ENCODE measurements at regions not wholly inside any gene's neighbourhood (a gene's known extent, or its start where the extent isn't known, plus 50 kb on each side); places are given as distances from the start of the nearest gene placed in this dataset.

- no peak for TF ChIP-seq POLR2AphosphoS5 (IDR thresholded peaks at IDR 0.05; ENCODE audit: low read depth, low read length)
- no peak for TF ChIP-seq POLR2A (IDR thresholded peaks at IDR 0.05; ENCODE audit: low read depth, low read length)
- TF ChIP-seq TAF1 (IDR thresholded peaks at IDR 0.05; ENCODE audit: borderline replicate concordance, low read depth, low read length), result no peak
Measured at GRCh38 chr4:154123897-154124296, 335.0 kb upstream of the SFRP2 start.
